ENCODE measurements at regions not wholly inside any gene's neighbourhood (a gene's known extent, or its start where the extent isn't known, plus 50 kb on each side); places are given as distances from the start of the nearest gene placed in this dataset.

DNA sequence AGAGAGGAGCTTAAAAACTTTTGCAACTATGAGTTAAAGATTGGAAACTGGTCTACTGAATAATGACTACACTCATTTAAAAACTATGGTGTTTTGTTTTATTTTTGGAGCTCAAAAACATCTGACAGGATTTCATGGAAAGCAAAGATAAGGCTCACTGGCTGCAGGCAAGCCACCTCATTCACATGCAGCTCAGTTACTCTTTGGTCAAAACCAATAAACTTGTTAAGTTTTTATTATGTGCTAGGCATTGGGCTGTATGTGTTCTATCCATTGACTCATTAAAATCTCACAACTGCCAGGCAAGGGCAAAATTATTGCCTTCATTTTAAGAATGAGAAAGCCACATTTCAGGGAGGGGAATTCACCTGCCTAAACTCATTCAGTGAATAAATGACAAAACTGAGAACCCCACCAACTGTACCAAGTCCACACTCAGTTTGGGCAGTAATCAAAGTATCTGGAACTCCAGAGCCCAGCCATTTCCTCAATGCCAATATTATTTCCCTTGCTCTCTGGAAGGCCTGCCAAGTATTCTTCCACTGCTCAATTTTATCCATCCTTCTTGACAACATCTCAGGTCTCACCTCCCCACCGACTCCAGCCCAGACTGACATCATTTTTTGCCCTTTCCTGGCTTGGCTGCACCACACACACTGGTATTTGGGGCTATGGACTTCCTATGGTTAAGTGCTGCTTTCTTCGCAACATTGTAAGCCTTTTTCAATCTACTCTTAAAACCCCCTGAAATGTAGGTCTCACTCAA lies 401.1 kb upstream of the NFIA start:
- no peaks in the 10 kb centered on the region for H3K9me3 ChIP-seq
- ATAC-seq (no peak), DNase-seq (no peak)
- H3K27ac ChIP-seq: no peak overlapping the region
- H3K4me1 ChIP-seq: no peaks in the 10 kb centered on the region
- TF ChIP-seq, protein P1, sequence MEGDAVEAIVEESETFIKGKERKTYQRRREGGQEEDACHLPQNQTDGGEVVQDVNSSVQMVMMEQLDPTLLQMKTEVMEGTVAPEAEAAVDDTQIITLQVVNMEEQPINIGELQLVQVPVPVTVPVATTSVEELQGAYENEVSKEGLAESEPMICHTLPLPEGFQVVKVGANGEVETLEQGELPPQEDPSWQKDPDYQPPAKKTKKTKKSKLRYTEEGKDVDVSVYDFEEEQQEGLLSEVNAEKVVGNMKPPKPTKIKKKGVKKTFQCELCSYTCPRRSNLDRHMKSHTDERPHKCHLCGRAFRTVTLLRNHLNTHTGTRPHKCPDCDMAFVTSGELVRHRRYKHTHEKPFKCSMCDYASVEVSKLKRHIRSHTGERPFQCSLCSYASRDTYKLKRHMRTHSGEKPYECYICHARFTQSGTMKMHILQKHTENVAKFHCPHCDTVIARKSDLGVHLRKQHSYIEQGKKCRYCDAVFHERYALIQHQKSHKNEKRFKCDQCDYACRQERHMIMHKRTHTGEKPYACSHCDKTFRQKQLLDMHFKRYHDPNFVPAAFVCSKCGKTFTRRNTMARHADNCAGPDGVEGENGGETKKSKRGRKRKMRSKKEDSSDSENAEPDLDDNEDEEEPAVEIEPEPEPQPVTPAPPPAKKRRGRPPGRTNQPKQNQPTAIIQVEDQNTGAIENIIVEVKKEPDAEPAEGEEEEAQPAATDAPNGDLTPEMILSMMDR (IDR thresholded peaks at IDR 0.05): no peak
- no peaks in the 10 kb centered on the region for H3K36me3 ChIP-seq
- intact Hi-C loops (cut with DNase I): no loop called here
- no peak overlapping the region for H3K4me3 ChIP-seq
- no peaks in the 10 kb centered on the region for H3K27me3 ChIP-seq

DNA sequence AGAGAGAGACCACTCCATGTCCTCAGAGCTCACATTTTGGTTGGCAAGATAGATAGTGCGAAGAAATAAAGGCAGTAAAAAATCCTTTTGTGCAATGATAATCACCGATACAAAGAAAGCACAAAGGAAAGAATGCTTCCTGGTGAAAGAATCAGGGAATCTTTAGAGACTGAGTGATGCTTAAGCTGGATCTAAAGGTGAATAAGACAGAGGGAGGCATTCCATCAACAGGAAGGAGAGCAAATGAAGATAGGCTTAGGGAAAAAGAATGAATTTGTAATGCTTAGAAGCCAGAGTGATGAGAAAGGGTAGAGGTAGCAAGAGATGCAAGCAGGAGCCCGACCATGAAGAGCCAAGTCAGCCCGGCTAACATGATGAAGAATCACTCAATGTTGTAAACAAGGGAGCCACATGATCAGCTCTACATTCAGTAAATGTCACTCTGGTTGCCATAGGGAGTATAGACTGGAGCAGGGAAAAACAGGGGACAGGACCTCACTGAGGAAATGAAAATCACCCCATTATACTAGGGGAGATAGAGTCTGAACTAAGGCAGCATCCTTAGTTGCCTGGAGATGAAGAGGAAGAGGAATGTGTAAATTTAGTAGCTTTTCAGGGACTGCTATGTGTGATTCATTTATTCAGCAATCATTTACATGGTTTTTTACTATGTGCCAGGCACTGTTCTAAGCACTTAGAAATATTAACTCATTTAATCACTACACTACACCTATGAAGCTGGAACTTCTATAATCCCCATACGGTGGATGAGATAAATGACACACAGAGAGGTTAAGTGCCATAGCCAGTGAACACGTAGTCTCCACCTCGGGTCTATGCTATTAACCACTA lies 402.6 kb upstream of the NFIA start:
- no peak for DNase-seq
- ATAC-seq: no peak
- no peaks in the 10 kb centered on the region for H3K27me3 ChIP-seq
- no peaks in the 10 kb centered on the region for H3K4me1 ChIP-seq
- H3K27ac ChIP-seq: no peak overlapping the region
- intact Hi-C loops (cut with DNase I): no loop called here
- no peaks in the 10 kb centered on the region for H3K9me3 ChIP-seq
- H3K36me3 ChIP-seq: no peaks in the 10 kb centered on the region
- H3K4me3 ChIP-seq: no peak overlapping the region
- TF ChIP-seq, protein P1 (IDR thresholded peaks at IDR 0.05): no peak

DNA sequence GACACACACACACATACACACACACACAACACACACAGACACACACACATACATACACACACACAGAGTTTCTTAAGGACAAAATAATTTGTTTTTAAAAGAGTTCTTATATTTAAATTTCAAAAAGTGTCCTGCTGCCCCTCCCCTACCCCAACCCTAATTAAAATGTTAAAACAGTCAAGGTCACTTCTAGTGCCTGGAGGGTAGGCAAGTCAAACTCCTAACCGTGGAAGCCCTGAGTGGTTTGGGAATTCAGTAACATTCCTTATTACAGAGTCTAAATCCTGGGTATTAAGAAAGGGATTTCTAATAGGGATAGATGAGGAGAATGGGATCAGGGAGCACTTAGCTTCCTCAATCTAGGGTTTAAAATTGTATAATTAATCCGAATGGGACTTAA lies 403.6 kb upstream of the NFIA start:
- no peak for DNase-seq
- intact Hi-C loops (cut with DNase I): no loop called here
- TF ChIP-seq, protein P1 (IDR thresholded peaks at IDR 0.05): no peak
- Histone ChIP-seq H3K9me3 (no peaks in the 10 kb centered on the region), H3K4me3 (no peak overlapping the region), H3K4me1 (no peaks in the 10 kb centered on the region), H3K36me3 (no peaks in the 10 kb centered on the region), H3K27ac (no peak overlapping the region), H3K27me3 (no peaks in the 10 kb centered on the region)
- ATAC-seq: no peak

DNA sequence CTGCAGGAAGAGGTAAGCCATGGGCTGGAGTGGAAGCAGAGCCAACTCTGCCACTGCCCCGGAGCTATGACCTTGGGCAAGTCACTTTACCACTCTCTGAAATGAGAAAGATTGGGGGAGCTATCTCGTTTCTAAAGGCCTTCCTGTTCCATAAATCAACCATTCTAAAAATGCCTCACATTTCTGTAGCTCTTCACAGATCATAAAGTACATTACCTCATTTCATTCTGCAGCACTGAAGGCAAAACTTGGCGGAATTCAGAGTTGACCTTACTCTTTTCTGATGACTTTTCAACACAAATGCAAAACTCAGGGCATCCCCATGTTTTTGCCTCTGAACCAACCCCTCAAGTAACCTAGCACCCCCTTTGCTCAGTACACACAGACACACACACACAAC lies 404.0 kb upstream of the NFIA start:
- Histone ChIP-seq H3K4me3 (no peak overlapping the region), H3K4me1 (no peaks in the 10 kb centered on the region), H3K27ac (no peak overlapping the region), H3K9me3 (no peaks in the 10 kb centered on the region), H3K36me3 (no peaks in the 10 kb centered on the region), H3K27me3 (no peaks in the 10 kb centered on the region)
- intact Hi-C loops (cut with DNase I): no loop called here
- ATAC-seq: no peak
- no peak for DNase-seq
- TF ChIP-seq, protein P1 (IDR thresholded peaks at IDR 0.05): no peak

DNA sequence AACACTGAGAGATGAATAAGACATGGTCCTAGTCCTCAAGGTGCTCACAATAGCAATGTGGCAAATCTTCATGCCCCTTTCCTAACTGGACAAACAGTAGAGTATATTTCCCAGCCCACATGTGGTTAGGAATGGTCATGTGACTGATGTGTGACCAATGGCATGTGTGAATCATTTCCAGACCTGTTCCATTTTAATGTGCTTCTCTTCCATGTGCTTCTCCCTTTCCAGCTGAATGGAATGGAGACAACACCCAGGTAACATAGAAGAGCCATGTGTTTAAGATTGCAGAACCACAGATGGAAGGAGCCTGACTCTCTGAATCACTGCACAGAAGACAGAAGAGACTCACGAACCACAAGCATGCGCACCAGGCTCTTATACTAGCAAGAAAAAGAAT lies 409.9 kb upstream of the NFIA start:
- Histone ChIP-seq H3K27me3 (no peaks in the 10 kb centered on the region), H3K36me3 (no peaks in the 10 kb centered on the region), H3K9me3 (no peaks in the 10 kb centered on the region), H3K4me3 (no peak overlapping the region), H3K4me1 (no peaks in the 10 kb centered on the region), H3K27ac (no peak overlapping the region)
- ATAC-seq (no peak), DNase-seq (no peak)
- TF ChIP-seq, protein P1 (IDR thresholded peaks at IDR 0.05): no peak
- intact Hi-C loops (cut with DNase I): no loop called here
